ENCODE measurements at regions not wholly inside any gene's neighbourhood (a gene's known extent, or its start where the extent isn't known, plus 50 kb on each side); places are given as distances from the start of the nearest gene placed in this dataset.

GRCh38 chr3:182644013-182644412, 149.3 kb upstream of the ATP11B start:
- TF ChIP-seq POLR2AphosphoS5 (IDR thresholded peaks at IDR 0.05; ENCODE audit: low read depth, low read length) (no peak), TAF1 (IDR thresholded peaks at IDR 0.05; ENCODE audit: borderline replicate concordance, low read depth, low read length) (no peak), POLR2A (IDR thresholded peaks at IDR 0.05; ENCODE audit: low read depth, low read length) (no peak)

All from GM12892 (cell line).